ENCODE measurements at regions not wholly inside any gene's neighbourhood (a gene's known extent, or its start where the extent isn't known, plus 50 kb on each side); places are given as distances from the start of the nearest gene placed in this dataset.

GRCh38 chr17:72359274-72359673, 238.5 kb downstream of the SOX9 start:
- Mint-ChIP-seq H3K36me3 (ENCODE audit: insufficient read depth, unreplicated experiment) (peaks cover 5% of the 10 kb centered on the region), H3K9me3 (ENCODE audit: unreplicated experiment) (no peaks in the 10 kb centered on the region), H3K27ac (ENCODE audit: low read depth, unreplicated experiment) (no peak overlapping the region), H3K4me3 (ENCODE audit: unreplicated experiment) (no peak overlapping the region), H3K27me3 (ENCODE audit: insufficient read depth, unreplicated experiment) (no peaks in the 10 kb centered on the region), H3K4me1 (ENCODE audit: insufficient read depth, unreplicated experiment) (peaks cover 33% of the 10 kb centered on the region)
- no TSS peak for BruUV-seq (replicated peaks)
- CTCF ChIA-PET = no interaction called here
- POLR2A ChIA-PET = interaction anchor here (0.9 kb wide), 1 partner anchor 9 kb away, joined by 3 read pairs; no protein-coding TSS in a partner anchor
- TF ChIP-seq, protein P1, sequence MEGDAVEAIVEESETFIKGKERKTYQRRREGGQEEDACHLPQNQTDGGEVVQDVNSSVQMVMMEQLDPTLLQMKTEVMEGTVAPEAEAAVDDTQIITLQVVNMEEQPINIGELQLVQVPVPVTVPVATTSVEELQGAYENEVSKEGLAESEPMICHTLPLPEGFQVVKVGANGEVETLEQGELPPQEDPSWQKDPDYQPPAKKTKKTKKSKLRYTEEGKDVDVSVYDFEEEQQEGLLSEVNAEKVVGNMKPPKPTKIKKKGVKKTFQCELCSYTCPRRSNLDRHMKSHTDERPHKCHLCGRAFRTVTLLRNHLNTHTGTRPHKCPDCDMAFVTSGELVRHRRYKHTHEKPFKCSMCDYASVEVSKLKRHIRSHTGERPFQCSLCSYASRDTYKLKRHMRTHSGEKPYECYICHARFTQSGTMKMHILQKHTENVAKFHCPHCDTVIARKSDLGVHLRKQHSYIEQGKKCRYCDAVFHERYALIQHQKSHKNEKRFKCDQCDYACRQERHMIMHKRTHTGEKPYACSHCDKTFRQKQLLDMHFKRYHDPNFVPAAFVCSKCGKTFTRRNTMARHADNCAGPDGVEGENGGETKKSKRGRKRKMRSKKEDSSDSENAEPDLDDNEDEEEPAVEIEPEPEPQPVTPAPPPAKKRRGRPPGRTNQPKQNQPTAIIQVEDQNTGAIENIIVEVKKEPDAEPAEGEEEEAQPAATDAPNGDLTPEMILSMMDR (IDR thresholded peaks at IDR 0.05; ENCODE audit: unreplicated experiment) = no peak
- DNase-seq (ENCODE audit: unreplicated experiment) = no peak
- intact Hi-C loops (cut with micrococcal nuclease) = no loop called here

DNA sequence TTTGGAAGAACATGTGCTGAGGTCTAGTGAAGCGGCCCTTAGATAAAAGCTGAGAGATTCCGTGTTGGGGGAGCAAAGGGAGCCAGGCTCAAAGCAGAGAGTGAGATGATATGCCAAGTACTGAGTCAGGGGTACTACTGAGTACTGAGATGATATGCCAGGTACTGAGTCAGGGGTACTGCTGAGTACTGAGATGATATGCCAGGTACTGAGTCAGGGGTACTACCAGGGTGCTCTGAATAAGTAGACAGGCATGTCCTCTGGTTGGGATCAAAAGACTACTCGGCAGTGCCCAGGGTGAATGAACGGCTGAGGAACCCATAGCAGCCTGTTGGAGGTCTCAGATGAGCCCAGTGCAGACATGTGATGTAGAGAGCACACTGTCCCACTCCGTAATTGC, 239.0 kb downstream of the SOX9 start:
- Mint-ChIP-seq H3K27ac (ENCODE audit: low read depth, unreplicated experiment) (no peak overlapping the region), H3K4me1 (ENCODE audit: insufficient read depth, unreplicated experiment) (peaks cover 33% of the 10 kb centered on the region), H3K36me3 (ENCODE audit: insufficient read depth, unreplicated experiment) (peaks cover 5% of the 10 kb centered on the region), H3K27me3 (ENCODE audit: insufficient read depth, unreplicated experiment) (no peaks in the 10 kb centered on the region), H3K4me3 (ENCODE audit: unreplicated experiment) (no peak overlapping the region), H3K9me3 (ENCODE audit: unreplicated experiment) (no peaks in the 10 kb centered on the region)
- BruUV-seq (replicated peaks) = no TSS peak
- POLR2A ChIA-PET = no interaction called here
- no peak for DNase-seq (ENCODE audit: unreplicated experiment)
- CTCF ChIA-PET = no interaction called here
- intact Hi-C loops (cut with micrococcal nuclease) = no loop called here
- TF ChIP-seq, protein P1 (IDR thresholded peaks at IDR 0.05; ENCODE audit: unreplicated experiment) = no peak

DNA sequence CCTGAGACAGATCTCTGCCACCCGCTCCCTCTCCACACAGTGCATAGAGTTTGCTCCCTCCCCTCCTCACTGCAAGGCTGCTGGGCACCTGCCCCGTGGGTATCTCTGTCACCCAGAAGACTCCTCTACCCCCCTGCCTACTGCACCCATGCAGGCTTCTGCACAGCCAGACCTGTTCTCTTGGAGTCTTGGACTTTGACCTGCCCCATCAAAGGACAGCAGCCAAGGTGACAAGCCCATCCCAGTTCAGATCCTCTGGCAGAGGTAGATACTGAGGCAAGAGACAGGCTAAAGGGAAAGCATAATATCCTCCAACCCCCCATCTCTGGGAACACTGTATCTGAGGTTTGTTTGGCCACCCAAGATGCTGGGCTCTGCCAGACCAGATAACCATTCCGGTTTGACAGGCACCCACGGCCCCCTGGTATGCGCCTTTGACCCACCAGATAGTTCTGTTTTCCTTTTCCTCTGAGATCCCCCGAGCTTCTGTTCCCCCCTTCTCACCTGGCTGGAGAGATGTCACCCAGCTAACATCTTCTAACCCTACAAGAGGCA, 239.6 kb downstream of the SOX9 start:
- Mint-ChIP-seq H3K27ac (ENCODE audit: low read depth, unreplicated experiment) (no peak overlapping the region), H3K9me3 (ENCODE audit: unreplicated experiment) (no peaks in the 10 kb centered on the region), H3K36me3 (ENCODE audit: insufficient read depth, unreplicated experiment) (peaks cover 5% of the 10 kb centered on the region), H3K4me1 (ENCODE audit: insufficient read depth, unreplicated experiment) (peaks cover 33% of the 10 kb centered on the region), H3K4me3 (ENCODE audit: unreplicated experiment) (no peak overlapping the region), H3K27me3 (ENCODE audit: insufficient read depth, unreplicated experiment) (no peaks in the 10 kb centered on the region)
- intact Hi-C loops (cut with micrococcal nuclease) = no loop called here
- POLR2A ChIA-PET = interaction anchor here (0.6 kb wide), 1 partner anchor 50 kb away, joined by 3 read pairs; no protein-coding TSS in a partner anchor
- no peak for DNase-seq (ENCODE audit: unreplicated experiment)
- BruUV-seq (replicated peaks) = no TSS peak
- TF ChIP-seq, protein P1 (IDR thresholded peaks at IDR 0.05; ENCODE audit: unreplicated experiment) = no peak
- CTCF ChIA-PET = no interaction called here

- TF ChIP-seq, protein P1 (IDR thresholded peaks at IDR 0.05; ENCODE audit: unreplicated experiment) = no peak
- H3K36me3 Mint-ChIP-seq (ENCODE audit: insufficient read depth, unreplicated experiment) = peaks cover 5% of the 10 kb centered on the region
- ChIA-PET CTCF (interaction anchor here (1.0 kb wide), 1 partner anchor 1595 kb away, joined by 3 read pairs; no protein-coding TSS in a partner anchor), POLR2A (interaction anchor here (0.6 to 1.8 kb wide), 5 partner anchors 46 to 806 kb away, joined by 3 to 5 read pairs (median 3); no protein-coding TSS in a partner anchor)
- peak overlapping the region; percentile 45 for H3K4me3 Mint-ChIP-seq (ENCODE audit: unreplicated experiment)
- TSS peak; percentile 89 for BruUV-seq (replicated peaks)
- intact Hi-C loops (cut with micrococcal nuclease) = loop anchor here (1.0 to 2.0 kb wide), 5 partner anchors 25 to 240 kb away; no protein-coding TSS in a partner anchor
- peak overlapping the region; percentile 83 for H3K27ac Mint-ChIP-seq (ENCODE audit: low read depth, unreplicated experiment)
- peaks cover 33% of the 10 kb centered on the region for H3K4me1 Mint-ChIP-seq (ENCODE audit: insufficient read depth, unreplicated experiment)
- DNase-seq (ENCODE audit: unreplicated experiment) = peak; percentile 85
- H3K27me3 Mint-ChIP-seq (ENCODE audit: insufficient read depth, unreplicated experiment) = no peaks in the 10 kb centered on the region
- H3K9me3 Mint-ChIP-seq (ENCODE audit: unreplicated experiment) = no peaks in the 10 kb centered on the region
Observed at GRCh38 chr17:72361892-72362291, 241.1 kb downstream of the SOX9 start.
